Stimulated activated CD8-positive, alpha-beta memory T cell treated with anti-CD3 and anti-CD28 coated beads, Interleukin-7, amount 100 ng/mL, for 1 hour (primary cell): ENCODE measurements at regions not wholly inside any gene's neighbourhood (a gene's known extent, or its start where the extent isn't known, plus 50 kb on each side); places are given as distances from the start of the nearest gene placed in this dataset.
"Not testable (repeated sequence)": the region's sequence is repeated elsewhere in the genome, so short reads cannot be mapped to it uniquely, and the experiment has no call there.

Source experiments
- DNase-seq, 2 donors: peaks; one replicate each; pipeline ENCODE4 v3.0.0-alpha.2; 2020; ENCODE audit warnings: low read depth in 2 of 2

GRCh38 chr2:235105821-235106359, 154.1 kb downstream of the SH3BP4 start:
- no peak for DNase-seq

- no peak for DNase-seq
Measured at GRCh38 chr2:235106874-235107639, 155.2 kb downstream of the SH3BP4 start.

- no peak for DNase-seq
Measured at GRCh38 chr2:235107640-235107951, 155.8 kb downstream of the SH3BP4 start.

GRCh38 chr2:235109561-235109960, 157.7 kb downstream of the SH3BP4 start:
- DNase-seq, result not testable (repeated sequence)

- DNase-seq, result no peak
Measured at GRCh38 chr2:235112365-235112764, 160.5 kb downstream of the SH3BP4 start.

GRCh38 chr2:235113854-235114253, 162.0 kb downstream of the SH3BP4 start:
- DNase-seq, result no peak

- DNase-seq, result no peak
Measured at GRCh38 chr2:235114286-235114685, 162.5 kb downstream of the SH3BP4 start.

GRCh38 chr2:235115521-235115920, 163.7 kb downstream of the SH3BP4 start:
- DNase-seq, result no peak

- no peak for DNase-seq
Measured at GRCh38 chr2:235116885-235117492, 165.2 kb downstream of the SH3BP4 start.

- no peak for DNase-seq
Measured at GRCh38 chr2:235126768-235127167, 175.0 kb downstream of the SH3BP4 start.

- no peak for DNase-seq
Measured at GRCh38 chr2:235127931-235128330, 176.1 kb downstream of the SH3BP4 start.

- DNase-seq, result no peak
Measured at GRCh38 chr2:235129850-235130249, 178.0 kb downstream of the SH3BP4 start.

- DNase-seq, result no peak
Measured at GRCh38 chr2:235131334-235132305, 179.8 kb downstream of the SH3BP4 start.

GRCh38 chr2:235132651-235133050, 180.8 kb downstream of the SH3BP4 start:
- no peak for DNase-seq

- DNase-seq, result no peak
Measured at GRCh38 chr2:235133837-235134236, 182.0 kb downstream of the SH3BP4 start.

- no peak for DNase-seq
Measured at GRCh38 chr2:235134420-235134819, 182.6 kb downstream of the SH3BP4 start.

- no peak for DNase-seq
Measured at GRCh38 chr2:235135195-235135965, 183.6 kb downstream of the SH3BP4 start.

- peak; percentile 2 to 32 for DNase-seq
Measured at GRCh38 chr2:235135990-235136561, 184.3 kb downstream of the SH3BP4 start.

GRCh38 chr2:235138339-235138738, 186.5 kb downstream of the SH3BP4 start:
- no peak for DNase-seq

- no peak for DNase-seq
Measured at GRCh38 chr2:235139956-235140800, 188.4 kb downstream of the SH3BP4 start.
